ENCODE measurements at regions not wholly inside any gene's neighbourhood (a gene's known extent, or its start where the extent isn't known, plus 50 kb on each side); places are given as distances from the start of the nearest gene placed in this dataset.

DNA sequence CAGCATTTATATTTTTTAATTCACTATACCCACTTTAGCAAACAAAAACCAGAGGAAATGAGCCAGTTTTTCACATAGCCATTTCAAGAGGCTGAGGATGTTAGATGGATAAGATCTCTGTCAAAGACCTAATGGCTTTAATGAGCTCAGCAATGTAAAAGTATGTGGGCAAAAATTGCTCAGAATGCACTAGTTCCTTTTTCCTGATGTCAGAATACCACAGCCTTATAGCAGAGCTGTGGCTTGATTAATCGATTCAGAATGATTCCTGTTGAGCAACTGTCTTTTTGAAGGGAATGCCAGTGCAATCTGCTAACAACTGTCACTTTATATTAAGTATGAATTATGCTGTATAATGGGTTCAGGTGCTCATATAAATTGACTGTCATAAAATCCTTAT is 100.6 kb upstream of the HIVEP1 start:
- DNase-seq: no peak
- TF ChIP-seq, protein P1, sequence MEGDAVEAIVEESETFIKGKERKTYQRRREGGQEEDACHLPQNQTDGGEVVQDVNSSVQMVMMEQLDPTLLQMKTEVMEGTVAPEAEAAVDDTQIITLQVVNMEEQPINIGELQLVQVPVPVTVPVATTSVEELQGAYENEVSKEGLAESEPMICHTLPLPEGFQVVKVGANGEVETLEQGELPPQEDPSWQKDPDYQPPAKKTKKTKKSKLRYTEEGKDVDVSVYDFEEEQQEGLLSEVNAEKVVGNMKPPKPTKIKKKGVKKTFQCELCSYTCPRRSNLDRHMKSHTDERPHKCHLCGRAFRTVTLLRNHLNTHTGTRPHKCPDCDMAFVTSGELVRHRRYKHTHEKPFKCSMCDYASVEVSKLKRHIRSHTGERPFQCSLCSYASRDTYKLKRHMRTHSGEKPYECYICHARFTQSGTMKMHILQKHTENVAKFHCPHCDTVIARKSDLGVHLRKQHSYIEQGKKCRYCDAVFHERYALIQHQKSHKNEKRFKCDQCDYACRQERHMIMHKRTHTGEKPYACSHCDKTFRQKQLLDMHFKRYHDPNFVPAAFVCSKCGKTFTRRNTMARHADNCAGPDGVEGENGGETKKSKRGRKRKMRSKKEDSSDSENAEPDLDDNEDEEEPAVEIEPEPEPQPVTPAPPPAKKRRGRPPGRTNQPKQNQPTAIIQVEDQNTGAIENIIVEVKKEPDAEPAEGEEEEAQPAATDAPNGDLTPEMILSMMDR (IDR thresholded peaks at IDR 0.05; ENCODE audit: insufficient read depth in 1 of 2, low read depth in 1 of 2, low read length in 1 of 2, severe bottlenecking in 1 of 2, unreplicated experiment in 1 of 2): no peak
- Histone ChIP-seq H3K4me1 (no peaks in the 10 kb centered on the region), H3K9me3 (no peaks in the 10 kb centered on the region), H3K4me3 (ENCODE audit: low read depth, low read length) (no peak overlapping the region), H3K36me3 (ENCODE audit: control insufficient read depth, insufficient read depth, low read length) (no peaks in the 10 kb centered on the region), H3K27me3 (replicated peaks; ENCODE audit: control insufficient read depth, insufficient read depth, low read length) (no peaks in the 10 kb centered on the region)
- no peaks in the 10 kb centered on the region for H3K36me3 Mint-ChIP-seq (ENCODE audit: insufficient read depth, unreplicated experiment)
- H3K27me3 Mint-ChIP-seq (ENCODE audit: insufficient read depth, unreplicated experiment): no peaks in the 10 kb centered on the region
- no TSS peak for BruUV-seq (replicated peaks)
- H3K4me1 Mint-ChIP-seq (ENCODE audit: low read depth, unreplicated experiment): no peaks in the 10 kb centered on the region
- intact Hi-C loops (cut with micrococcal nuclease; ENCODE audit: unreplicated experiment): loop anchor here (10.0 kb wide), 1 partner anchor 257 kb away; no protein-coding TSS in a partner anchor
- ChIA-PET CTCF (no interaction called here), POLR2A (no interaction called here)
- no peaks in the 10 kb centered on the region for H3K9me3 Mint-ChIP-seq (ENCODE audit: unreplicated experiment)
- no peak overlapping the region for H3K27ac Mint-ChIP-seq (ENCODE audit: unreplicated experiment)
- no peak overlapping the region for H3K4me3 Mint-ChIP-seq (ENCODE audit: unreplicated experiment)

DNA sequence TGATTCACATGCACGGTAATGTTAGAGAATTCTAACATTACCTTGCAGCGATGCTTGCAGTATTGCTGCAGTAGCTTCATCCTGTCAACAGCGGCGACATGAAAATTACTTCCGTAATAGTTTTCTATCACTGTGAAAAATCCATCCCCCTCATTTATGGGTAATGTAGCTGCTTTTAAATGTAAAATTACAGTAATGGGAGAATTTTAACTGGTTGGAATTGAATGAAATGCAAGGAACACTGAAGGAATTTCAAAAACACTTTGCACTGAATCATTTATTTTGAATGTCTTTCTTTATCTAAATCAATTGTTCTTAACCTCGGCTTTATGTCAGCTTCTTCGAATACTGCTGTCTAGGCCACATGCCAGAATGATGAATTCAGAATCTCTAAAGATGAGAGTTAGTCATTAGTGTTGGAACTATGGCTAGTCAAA is 102.4 kb upstream of the HIVEP1 start:
- Mint-ChIP-seq H3K27me3 (ENCODE audit: insufficient read depth, unreplicated experiment) (no peaks in the 10 kb centered on the region), H3K4me1 (ENCODE audit: low read depth, unreplicated experiment) (no peaks in the 10 kb centered on the region), H3K36me3 (ENCODE audit: insufficient read depth, unreplicated experiment) (no peaks in the 10 kb centered on the region), H3K9me3 (ENCODE audit: unreplicated experiment) (no peaks in the 10 kb centered on the region), H3K4me3 (ENCODE audit: unreplicated experiment) (no peak overlapping the region), H3K27ac (ENCODE audit: unreplicated experiment) (no peak overlapping the region)
- H3K4me1 ChIP-seq: no peaks in the 10 kb centered on the region
- ChIA-PET CTCF (no interaction called here), POLR2A (no interaction called here)
- TF ChIP-seq, protein P1 (IDR thresholded peaks at IDR 0.05; ENCODE audit: insufficient read depth in 1 of 2, low read depth in 1 of 2, low read length in 1 of 2, severe bottlenecking in 1 of 2, unreplicated experiment in 1 of 2): no peak
- no peaks in the 10 kb centered on the region for H3K27me3 ChIP-seq (replicated peaks; ENCODE audit: control insufficient read depth, insufficient read depth, low read length)
- no TSS peak for BruUV-seq (replicated peaks)
- intact Hi-C loops (cut with micrococcal nuclease; ENCODE audit: unreplicated experiment): loop anchor here (10.0 kb wide), 1 partner anchor 255 kb away; no protein-coding TSS in a partner anchor
- H3K9me3 ChIP-seq: no peaks in the 10 kb centered on the region
- H3K36me3 ChIP-seq (ENCODE audit: control insufficient read depth, insufficient read depth, low read length): no peaks in the 10 kb centered on the region
- DNase-seq: no peak
- H3K4me3 ChIP-seq (ENCODE audit: low read depth, low read length): no peak overlapping the region

DNA sequence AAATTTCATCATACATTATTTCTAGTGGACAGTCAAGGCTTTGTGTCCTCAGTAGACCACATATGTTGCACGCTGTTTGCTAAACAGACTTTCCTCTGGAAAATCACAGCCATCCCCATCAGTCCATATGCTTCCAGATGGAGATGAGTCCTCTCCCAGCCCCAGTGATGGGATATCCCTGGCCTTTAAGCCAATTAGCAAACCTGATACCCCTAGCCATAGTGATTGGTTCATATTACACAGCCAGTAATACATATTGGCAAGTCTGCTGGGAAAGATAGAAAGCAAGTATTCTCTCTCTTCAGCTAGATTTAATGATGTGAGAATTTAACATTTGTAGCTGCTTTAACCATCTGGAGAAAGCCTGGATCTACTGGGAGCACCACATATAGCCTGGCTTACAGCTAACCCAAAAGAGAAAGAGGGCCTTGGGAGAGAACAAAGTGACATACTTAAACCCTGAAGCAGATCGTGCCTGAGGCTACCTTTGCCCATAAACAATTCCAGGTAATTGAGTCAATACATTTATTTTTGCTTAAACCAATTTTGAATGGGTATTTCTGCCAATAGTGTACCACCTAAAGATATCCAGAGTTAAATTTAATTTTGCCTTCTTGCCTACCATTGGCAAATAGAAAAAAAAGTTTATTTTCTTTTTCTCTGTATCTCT is 103.5 kb upstream of the HIVEP1 start:
- ChIA-PET POLR2A (no interaction called here), CTCF (no interaction called here)
- Mint-ChIP-seq H3K36me3 (ENCODE audit: insufficient read depth, unreplicated experiment) (no peaks in the 10 kb centered on the region), H3K4me1 (ENCODE audit: low read depth, unreplicated experiment) (no peaks in the 10 kb centered on the region), H3K9me3 (ENCODE audit: unreplicated experiment) (no peaks in the 10 kb centered on the region), H3K27me3 (ENCODE audit: insufficient read depth, unreplicated experiment) (no peaks in the 10 kb centered on the region), H3K4me3 (ENCODE audit: unreplicated experiment) (no peak overlapping the region), H3K27ac (ENCODE audit: unreplicated experiment) (no peak overlapping the region)
- no TSS peak for BruUV-seq (replicated peaks)
- DNase-seq: no peak
- no peaks in the 10 kb centered on the region for H3K9me3 ChIP-seq
- no peak overlapping the region for H3K4me3 ChIP-seq (ENCODE audit: low read depth, low read length)
- no peaks in the 10 kb centered on the region for H3K36me3 ChIP-seq (ENCODE audit: control insufficient read depth, insufficient read depth, low read length)
- TF ChIP-seq, protein P1 (IDR thresholded peaks at IDR 0.05; ENCODE audit: insufficient read depth in 1 of 2, low read depth in 1 of 2, low read length in 1 of 2, severe bottlenecking in 1 of 2, unreplicated experiment in 1 of 2): no peak
- intact Hi-C loops (cut with micrococcal nuclease; ENCODE audit: unreplicated experiment): no loop called here
- no peaks in the 10 kb centered on the region for H3K4me1 ChIP-seq
- H3K27me3 ChIP-seq (replicated peaks; ENCODE audit: control insufficient read depth, insufficient read depth, low read length): no peaks in the 10 kb centered on the region

Measured in Caco-2 (cell line).